Esophagus squamous epithelium (tissue), 5 donors: ENCODE measurements at regions not wholly inside any gene's neighbourhood (a gene's known extent, or its start where the extent isn't known, plus 50 kb on each side); places are given as distances from the start of the nearest gene placed in this dataset.
A peak's percentile ranks its signal among the peaks of the same experiment; 100 is the strongest.

Experiments
- DNase-seq: peaks from one replicate; lab custom pipeline; 2025; lab: John Stamatoyannopoulos, UW
- H3K27ac ChIP-seq, 4 donors: fragments of 200-600 bp; sonication (generic); one replicate each; pipeline ENCODE4 v1.5.1; 2016 to 2019; ENCODE audit warnings: mild to moderate bottlenecking in 1 of 4
- H3K27me3 ChIP-seq, 4 donors: fragments of 200-600 bp; sonication (generic); 1 replicate in 3 of 4; 2 replicates in 1 of 4; pipeline versions ENCODE4 v1.5.1 to v1.6.0; 2017 to 2021; ENCODE audit warnings: antibody characterized with exemption in 1 of 4
- H3K36me3 ChIP-seq, 3 donors: fragments of 200-600 bp; sonication (generic); one replicate each; pipeline ENCODE4 v1.5.1; 2016 to 2019
- H3K4me1 ChIP-seq, 3 donors: fragments of 200-600 bp; sonication (generic); one replicate each; pipeline ENCODE4 v1.5.1; 2017 to 2019
- H3K4me3 ChIP-seq, 4 donors: fragments of 200-600 bp; sonication (generic); 1 replicate in 3 of 4; 2 replicates in 1 of 4; pipeline ENCODE4 v1.5.1; 2016 to 2019; ENCODE audit warnings: mild to moderate bottlenecking in 2 of 4, moderate library complexity in 1 of 4
- H3K9me3 ChIP-seq, 3 donors: fragments of 200-600 bp; sonication (generic); one replicate each; pipeline ENCODE4 v1.5.1; 2016 to 2019
- CTCF ChIP-seq, 6 experiments: fragments of 450-650 bp in 4 of 6; fragments of 200-600 bp in 2 of 6; sonication (generic) in 2 of 6; IDR thresholded peaks; one replicate each; pipeline ENCODE4 v1.5.1; 2016 to 2019; ENCODE audit warnings: antibody characterized with exemption in 6 of 6, mild to moderate bottlenecking in 4 of 6, moderate library complexity in 4 of 6
- POLR2A ChIP-seq, 4 donors: fragments of 450-650 bp; IDR thresholded peaks; one replicate each; pipeline ENCODE4 v1.6.1; 2017; ENCODE audit warnings: antibody characterized with exemption in 4 of 4, mild to moderate bottlenecking in 4 of 4, moderate library complexity in 3 of 4
- WGBS, 2 donors: methylation state at CpG; one replicate each; pipeline ENCODE4 v1.1.5; 2018; 5-methylcytosine and 5-hydroxymethylcytosine counted together
- intact Hi-C: fragments of 100-400 bp; cut with DNase I; formaldehyde crosslinking; loops from one replicate; pipeline ENCODE4 v1.15.0; 2022
- donor health status: DM: yes; HTN: yes; CAD: no.

- TF ChIP-seq POLR2A (IDR thresholded peaks at IDR 0.05) (no peak), CTCF (IDR thresholded peaks at IDR 0.05) (no peak)
- no peaks in the 10 kb centered on the region for H3K27me3 ChIP-seq
- H3K4me3 ChIP-seq, result peak overlapping the region in 3 of 4 donors; percentile 8 to 44 (median 31)
- H3K9me3 ChIP-seq, result no peaks in the 10 kb centered on the region
- no peaks in the 10 kb centered on the region for H3K36me3 ChIP-seq
- intact Hi-C loops, result no loop called here
- peak overlapping the region in 3 of 4 donors; percentile 69 to 77 (median 71) for H3K27ac ChIP-seq
- no peaks in the 10 kb centered on the region for H3K4me1 ChIP-seq
- no peak for DNase-seq
- 19 to 49% methylated on average over 15 of the region's 15 CpGs for WGBS, 2 donors
Observed at GRCh38 chr7:15839416-15840100, 153.1 kb upstream of the MEOX2 start.

- Histone ChIP-seq H3K27ac (no peak overlapping the region), H3K36me3 (no peaks in the 10 kb centered on the region), H3K4me3 (no peak overlapping the region), H3K4me1 (no peaks in the 10 kb centered on the region), H3K27me3 (no peaks in the 10 kb centered on the region), H3K9me3 (no peaks in the 10 kb centered on the region)
- no peak for TF ChIP-seq CTCF (IDR thresholded peaks at IDR 0.05)
- no peak for TF ChIP-seq POLR2A (IDR thresholded peaks at IDR 0.05)
- WGBS, 2 donors, result 74 to 83% methylated on average over 2 of the region's 2 CpGs
- DNase-seq, result no peak
- intact Hi-C loops, result no loop called here
Observed at GRCh38 chr7:15838265-15838664, 151.8 kb upstream of the MEOX2 start.

- 31 to 39% methylated on average over 5 of the region's 5 CpGs for WGBS, 2 donors
Observed at GRCh38 chr7:15837306-15837950, 150.9 kb upstream of the MEOX2 start.

DNA sequence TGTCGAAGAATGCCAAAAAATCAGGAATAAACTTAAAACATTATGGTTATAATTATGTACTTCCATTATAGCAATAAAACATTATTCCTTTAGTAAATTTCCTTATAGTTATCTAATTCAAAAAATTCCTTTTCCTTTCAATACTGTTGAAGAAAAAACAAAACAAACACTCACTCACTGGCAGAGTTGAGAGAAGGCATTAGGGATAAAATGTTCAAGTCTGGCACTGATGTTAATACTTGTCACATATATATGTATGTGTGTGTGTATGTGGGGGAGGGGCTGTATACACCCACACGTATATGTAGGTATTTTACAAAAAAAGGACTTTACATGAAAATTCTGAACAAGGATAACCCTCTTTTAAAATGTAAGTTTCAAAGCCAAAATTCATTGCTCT, 150.2 kb upstream of the MEOX2 start:
- no peak overlapping the region for H3K4me3 ChIP-seq
- no peaks in the 10 kb centered on the region for H3K36me3 ChIP-seq
- TF ChIP-seq CTCF (IDR thresholded peaks at IDR 0.05) (no peak), POLR2A (IDR thresholded peaks at IDR 0.05) (no peak)
- 62 to 63% methylated on average over 2 of the region's 2 CpGs for WGBS, 2 donors
- no peak for DNase-seq
- intact Hi-C loops, result no loop called here
- no peak overlapping the region for H3K27ac ChIP-seq
- H3K9me3 ChIP-seq, result no peaks in the 10 kb centered on the region
- H3K4me1 ChIP-seq, result no peaks in the 10 kb centered on the region
- H3K27me3 ChIP-seq, result no peaks in the 10 kb centered on the region

More at GRCh38 chr7:15837306-15837950, 150.9 kb upstream of the MEOX2 start:
- TF ChIP-seq POLR2A (IDR thresholded peaks at IDR 0.05) (no peak), CTCF (IDR thresholded peaks at IDR 0.05) (no peak)
- Histone ChIP-seq H3K4me1 (no peaks in the 10 kb centered on the region), H3K36me3 (no peaks in the 10 kb centered on the region), H3K9me3 (no peaks in the 10 kb centered on the region), H3K27ac (no peak overlapping the region), H3K4me3 (no peak overlapping the region), H3K27me3 (no peaks in the 10 kb centered on the region)
- DNase-seq, result no peak
- intact Hi-C loops, result no loop called here

- intact Hi-C loops, result no loop called here
- Histone ChIP-seq H3K4me3 (no peak overlapping the region), H3K4me1 (no peaks in the 10 kb centered on the region), H3K27me3 (no peaks in the 10 kb centered on the region), H3K9me3 (no peaks in the 10 kb centered on the region), H3K36me3 (no peaks in the 10 kb centered on the region), H3K27ac (no peak overlapping the region)
- TF ChIP-seq POLR2A (IDR thresholded peaks at IDR 0.05), result no peak
- no peak for TF ChIP-seq CTCF (IDR thresholded peaks at IDR 0.05)
- DNase-seq, result no peak
- WGBS, 2 donors, result 78 to 80% methylated on average over 4 of the region's 4 CpGs
Observed at GRCh38 chr7:15836041-15836440, 149.6 kb upstream of the MEOX2 start.
